ENCODE measurements at regions not wholly inside any gene's neighbourhood (a gene's known extent, or its start where the extent isn't known, plus 50 kb on each side); places are given as distances from the start of the nearest gene placed in this dataset.
A peak's percentile ranks its signal among the peaks of the same experiment; 100 is the strongest.
"Not testable (repeated sequence)": the region's sequence is repeated elsewhere in the genome, so short reads cannot be mapped to it uniquely, and the experiment has no call there.

DNA sequence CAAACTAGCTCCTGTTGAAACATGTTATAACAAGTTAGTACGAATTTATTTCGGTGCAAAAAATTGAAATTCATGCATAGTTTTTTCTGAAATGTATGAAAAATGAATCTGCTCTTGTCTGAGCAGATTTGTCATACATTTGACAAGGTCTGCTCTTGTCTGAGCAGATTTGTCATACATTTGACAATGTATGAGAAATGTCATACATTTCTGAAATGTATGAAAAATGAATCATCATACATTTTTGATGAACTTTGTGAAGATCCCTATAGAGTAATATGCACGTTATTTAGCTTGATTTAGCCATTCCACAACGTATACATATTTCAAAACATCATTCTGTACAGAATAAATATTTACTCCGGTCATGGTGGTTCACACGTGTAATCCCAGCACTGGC, 85.9 kb upstream of the PARP8 start:
- Histone ChIP-seq H3K4me3 (ENCODE audit: low read depth, low read length) (no peak overlapping the region), H3K36me3 (ENCODE audit: control insufficient read depth, insufficient read depth, low read length) (no peaks in the 10 kb centered on the region), H3K27me3 (ENCODE audit: control insufficient read depth, insufficient read depth, low read length) (no peaks in the 10 kb centered on the region)
- FAIRE-seq (no peak), DNase-seq (ENCODE audit: low read depth) (peak; percentile 84)
- TF ChIP-seq, protein P1, sequence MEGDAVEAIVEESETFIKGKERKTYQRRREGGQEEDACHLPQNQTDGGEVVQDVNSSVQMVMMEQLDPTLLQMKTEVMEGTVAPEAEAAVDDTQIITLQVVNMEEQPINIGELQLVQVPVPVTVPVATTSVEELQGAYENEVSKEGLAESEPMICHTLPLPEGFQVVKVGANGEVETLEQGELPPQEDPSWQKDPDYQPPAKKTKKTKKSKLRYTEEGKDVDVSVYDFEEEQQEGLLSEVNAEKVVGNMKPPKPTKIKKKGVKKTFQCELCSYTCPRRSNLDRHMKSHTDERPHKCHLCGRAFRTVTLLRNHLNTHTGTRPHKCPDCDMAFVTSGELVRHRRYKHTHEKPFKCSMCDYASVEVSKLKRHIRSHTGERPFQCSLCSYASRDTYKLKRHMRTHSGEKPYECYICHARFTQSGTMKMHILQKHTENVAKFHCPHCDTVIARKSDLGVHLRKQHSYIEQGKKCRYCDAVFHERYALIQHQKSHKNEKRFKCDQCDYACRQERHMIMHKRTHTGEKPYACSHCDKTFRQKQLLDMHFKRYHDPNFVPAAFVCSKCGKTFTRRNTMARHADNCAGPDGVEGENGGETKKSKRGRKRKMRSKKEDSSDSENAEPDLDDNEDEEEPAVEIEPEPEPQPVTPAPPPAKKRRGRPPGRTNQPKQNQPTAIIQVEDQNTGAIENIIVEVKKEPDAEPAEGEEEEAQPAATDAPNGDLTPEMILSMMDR (IDR thresholded peaks at IDR 0.05; ENCODE audit: insufficient read depth, low read length, severe bottlenecking): no peak

DNA sequence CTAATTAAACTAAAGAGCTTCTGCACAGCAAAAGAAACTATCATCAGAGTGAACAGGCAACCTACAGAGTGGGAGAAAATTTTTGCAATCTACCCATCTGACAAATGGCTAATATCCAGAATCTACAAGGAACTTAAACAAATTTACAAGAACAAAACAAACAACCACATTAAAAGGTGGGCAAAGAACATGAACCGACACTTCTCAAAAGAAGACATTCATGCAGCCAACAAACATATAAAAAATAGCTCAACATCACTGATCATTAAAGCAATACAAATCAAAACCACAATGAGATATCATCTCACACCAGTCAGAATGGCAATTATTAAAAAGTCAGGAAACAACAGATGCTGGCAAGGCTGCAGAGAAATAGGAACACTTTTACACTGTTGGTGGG, 84.6 kb upstream of the PARP8 start:
- H3K36me3 ChIP-seq (ENCODE audit: control insufficient read depth, insufficient read depth, low read length); FAIRE-seq; DNase-seq (ENCODE audit: low read depth); H3K27me3 ChIP-seq (ENCODE audit: control insufficient read depth, insufficient read depth, low read length); H3K4me3 ChIP-seq (ENCODE audit: low read depth, low read length): not testable (repeated sequence)

DNA sequence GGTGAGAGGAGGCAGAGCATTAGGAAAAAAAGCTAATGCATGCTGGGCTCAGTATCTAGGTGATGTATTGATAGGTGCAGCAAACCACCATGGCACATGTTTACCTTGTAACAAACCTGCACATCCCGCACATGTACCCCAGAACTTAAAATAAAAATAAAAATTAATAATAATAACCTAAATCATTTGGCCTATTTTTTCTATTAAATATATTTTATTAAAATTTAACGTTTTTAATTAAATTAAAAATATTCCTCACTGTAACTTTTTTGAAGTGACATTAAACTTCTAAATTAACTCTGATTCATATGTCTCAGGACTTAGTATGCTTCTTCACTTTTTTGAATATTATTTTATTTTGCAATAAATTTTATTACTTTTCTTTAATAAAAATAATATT, 83.7 kb upstream of the PARP8 start:
- Histone ChIP-seq H3K36me3 (ENCODE audit: control insufficient read depth, insufficient read depth, low read length) (no peaks in the 10 kb centered on the region), H3K4me3 (ENCODE audit: low read depth, low read length) (no peak overlapping the region), H3K27me3 (ENCODE audit: control insufficient read depth, insufficient read depth, low read length) (no peaks in the 10 kb centered on the region)
- TF ChIP-seq, protein P1 (IDR thresholded peaks at IDR 0.05; ENCODE audit: insufficient read depth, low read length, severe bottlenecking): no peak
- DNase-seq (ENCODE audit: low read depth): no peak
- no peak for FAIRE-seq

DNA sequence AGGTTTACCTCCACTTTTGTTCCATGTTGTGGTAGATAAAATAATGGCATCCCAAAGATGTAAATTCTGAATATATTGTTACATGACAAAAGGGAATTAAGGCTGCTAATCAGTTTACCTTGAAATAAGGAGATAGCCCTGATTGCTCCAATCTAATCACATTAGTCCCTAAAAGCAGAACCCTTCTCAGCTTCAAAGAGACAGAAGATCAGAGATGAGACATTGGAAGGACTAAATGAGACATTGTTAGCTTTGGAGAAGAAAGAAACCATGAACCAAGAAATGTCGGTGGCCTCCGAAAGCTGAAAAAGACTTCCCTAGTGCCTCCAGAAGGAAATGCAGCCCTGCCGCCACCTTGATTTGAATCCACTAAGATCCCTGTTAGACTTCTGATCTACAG, 82.8 kb upstream of the PARP8 start:
- FAIRE-seq (no peak), DNase-seq (ENCODE audit: low read depth) (no peak)
- Histone ChIP-seq H3K36me3 (ENCODE audit: control insufficient read depth, insufficient read depth, low read length) (no peaks in the 10 kb centered on the region), H3K4me3 (ENCODE audit: low read depth, low read length) (no peak overlapping the region), H3K27me3 (ENCODE audit: control insufficient read depth, insufficient read depth, low read length) (no peaks in the 10 kb centered on the region)
- TF ChIP-seq, protein P1 (IDR thresholded peaks at IDR 0.05; ENCODE audit: insufficient read depth, low read length, severe bottlenecking): no peak

DNA sequence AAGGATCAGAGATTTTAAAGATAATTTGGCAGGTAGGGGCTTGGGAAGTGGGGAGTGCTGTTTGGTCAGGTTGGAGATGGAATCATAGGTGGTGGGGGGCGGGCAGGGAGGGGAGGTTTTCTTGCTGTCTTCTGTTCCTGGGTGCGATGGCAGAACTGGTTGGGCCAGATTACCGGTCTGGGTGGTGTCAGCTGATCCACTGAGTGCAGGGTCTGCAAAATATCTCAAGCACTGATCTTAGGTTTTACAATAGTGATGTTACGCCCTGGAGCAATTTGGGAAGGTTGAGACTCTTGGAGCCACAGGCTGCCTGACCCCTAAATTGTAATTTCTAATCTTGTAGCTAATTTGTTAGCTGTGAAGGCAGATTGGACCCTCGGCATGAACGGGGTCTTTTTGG, 78.0 kb upstream of the PARP8 start:
- FAIRE-seq; H3K27me3 ChIP-seq (ENCODE audit: control insufficient read depth, insufficient read depth, low read length); DNase-seq (ENCODE audit: low read depth); H3K4me3 ChIP-seq (ENCODE audit: low read depth, low read length); H3K36me3 ChIP-seq (ENCODE audit: control insufficient read depth, insufficient read depth, low read length): not testable (repeated sequence)

DNA sequence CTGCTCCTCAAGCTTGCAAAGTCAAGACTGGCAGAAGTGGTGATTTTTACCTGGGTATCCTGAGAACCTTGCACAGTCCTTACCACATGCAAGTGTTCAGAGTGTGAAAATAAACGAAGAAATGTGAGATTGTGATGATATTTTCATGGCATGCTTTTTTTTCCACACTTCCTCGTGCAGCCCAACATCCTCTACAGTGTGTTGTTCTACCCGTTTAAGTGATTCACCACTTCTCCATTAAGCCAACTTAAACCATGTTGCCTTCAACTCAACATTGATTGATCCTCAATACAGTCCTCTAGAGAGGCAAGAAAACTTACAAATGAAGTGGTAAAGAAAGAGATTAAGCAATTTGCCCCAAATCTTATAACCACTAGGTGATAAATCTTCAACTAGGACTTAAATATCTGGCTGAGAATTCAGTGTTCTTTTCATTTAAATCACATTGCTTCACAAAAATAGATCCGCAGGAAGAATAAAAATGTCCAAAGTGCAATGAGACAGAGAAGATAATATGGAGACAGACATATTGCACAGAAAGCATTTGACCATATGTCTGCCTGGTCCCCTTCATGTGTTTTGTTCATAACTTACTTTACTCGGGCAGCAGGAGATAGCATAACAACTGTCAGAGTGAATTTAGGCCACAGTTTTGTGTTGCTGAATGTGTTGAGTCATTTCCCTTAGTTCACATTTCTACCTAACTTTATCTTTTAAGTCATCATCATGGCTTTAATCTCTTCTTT, 75.8 kb upstream of the PARP8 start:
- not testable (repeated sequence) for H3K4me3 ChIP-seq (ENCODE audit: low read depth, low read length); H3K27me3 ChIP-seq (ENCODE audit: control insufficient read depth, insufficient read depth, low read length); H3K36me3 ChIP-seq (ENCODE audit: control insufficient read depth, insufficient read depth, low read length); FAIRE-seq
- peak; percentile 2 for DNase-seq (ENCODE audit: low read depth)

DNA sequence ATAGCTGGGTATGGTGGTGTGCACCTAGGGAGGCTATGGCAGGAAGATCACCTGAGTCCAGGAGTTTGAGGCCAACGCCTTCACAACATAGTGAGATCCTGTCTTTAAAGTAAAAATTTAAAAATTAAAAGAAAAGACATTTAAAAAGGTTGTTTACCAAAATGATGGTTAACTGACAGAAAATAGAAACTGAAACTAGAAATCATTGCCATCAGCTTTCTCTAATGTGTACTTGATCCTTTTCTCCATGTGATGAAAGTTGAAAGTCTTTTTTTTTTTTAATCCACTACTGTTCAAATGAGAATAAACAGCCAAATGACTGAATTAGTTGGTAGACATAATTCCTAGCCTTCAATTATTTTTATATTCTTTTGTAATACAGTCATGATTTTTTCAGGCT, 75.1 kb upstream of the PARP8 start:
- H3K27me3 ChIP-seq (ENCODE audit: control insufficient read depth, insufficient read depth, low read length); H3K36me3 ChIP-seq (ENCODE audit: control insufficient read depth, insufficient read depth, low read length); FAIRE-seq; DNase-seq (ENCODE audit: low read depth); H3K4me3 ChIP-seq (ENCODE audit: low read depth, low read length): not testable (repeated sequence)

DNA sequence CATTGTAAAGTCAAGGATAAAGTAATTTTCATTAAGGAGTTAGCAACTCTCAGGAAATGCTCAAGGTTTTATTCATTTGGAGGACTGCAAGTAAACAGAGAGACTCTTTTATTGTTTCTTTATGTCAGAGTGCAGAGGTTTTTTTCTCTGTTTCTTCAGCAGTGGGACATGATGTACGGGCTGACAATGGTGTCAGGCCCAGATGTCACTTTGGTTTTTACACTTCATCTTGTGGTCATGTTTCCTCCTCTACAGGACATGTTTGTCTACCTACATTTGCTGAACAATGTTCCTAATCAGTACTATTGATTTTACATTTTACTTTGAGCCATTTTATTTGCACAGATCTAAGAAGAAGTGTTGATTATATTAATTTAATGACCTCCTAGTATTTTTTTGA, 72.8 kb upstream of the PARP8 start:
- TF ChIP-seq, protein P1 (IDR thresholded peaks at IDR 0.05; ENCODE audit: insufficient read depth, low read length, severe bottlenecking): no peak
- no peak overlapping the region for H3K4me3 ChIP-seq (ENCODE audit: low read depth, low read length)

More for the DNA sequence above, 72.8 kb upstream of the PARP8 start:
- H3K36me3 ChIP-seq (ENCODE audit: control insufficient read depth, insufficient read depth, low read length): no peaks in the 10 kb centered on the region
- FAIRE-seq (no peak), DNase-seq (ENCODE audit: low read depth) (no peak)
- no peaks in the 10 kb centered on the region for H3K27me3 ChIP-seq (ENCODE audit: control insufficient read depth, insufficient read depth, low read length)

All from bronchial epithelial cell (primary cell).